Erythroblast (primary cell): ENCODE measurements at regions not wholly inside any gene's neighbourhood (a gene's known extent, or its start where the extent isn't known, plus 50 kb on each side); places are given as distances from the start of the nearest gene placed in this dataset.

Source experiments
- GATA1 ChIP-seq: IDR thresholded peaks from 2 replicates; pipeline ENCODE4 v1.6.1; 2011; ENCODE audit warnings: low read depth, mild to moderate bottlenecking, control low read depth, low read length, moderate library complexity
- POLR2A ChIP-seq: IDR thresholded peaks from 2 replicates; pipeline ENCODE4 v1.6.1; 2011; ENCODE audit warnings: mild to moderate bottlenecking, low read length

GRCh38 chr20:29690274-29690673 lies 1567.2 kb upstream of the DEFB115 start:
- TF ChIP-seq POLR2A (no peak), GATA1 (no peak)
